GM10266 (cell line): ENCODE measurements at regions not wholly inside any gene's neighbourhood (a gene's known extent, or its start where the extent isn't known, plus 50 kb on each side); places are given as distances from the start of the nearest gene placed in this dataset.

Experiments
- DNase-seq: peaks from one replicate; pipeline ENCODE4 v3.0.0; 2012; ENCODE audit errors: extremely low spot score
- TF ChIP-seq, protein P1 (sequence below): IDR thresholded peaks from 2 replicates; pipeline ENCODE4 v1.5.1; 2012; ENCODE audit warnings: mild to moderate bottlenecking, low read depth; ENCODE audit not compliant: control insufficient read depth, insufficient read depth; ENCODE audit errors: missing control alignments

DNA sequence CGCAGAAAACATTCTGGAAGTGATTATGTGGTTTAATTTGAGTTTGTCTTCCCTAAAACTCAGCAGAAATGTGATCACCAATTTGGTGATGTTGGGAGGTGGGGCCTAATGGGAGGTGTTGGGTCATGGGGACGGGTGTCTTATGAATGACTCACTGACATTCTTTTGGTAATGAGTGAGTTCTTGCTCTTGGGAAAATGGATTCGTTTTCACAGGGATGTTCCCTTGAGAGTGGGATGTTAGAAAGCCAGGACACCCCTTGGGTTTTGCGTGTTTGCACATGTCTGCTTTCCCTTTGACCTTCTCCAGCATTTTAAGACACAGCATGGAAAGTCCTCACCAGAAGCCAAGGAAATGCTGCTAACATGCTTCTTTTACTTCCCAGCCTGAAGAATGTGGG, 321.5 kb upstream of the NT5C1B start:
- TF ChIP-seq, protein P1, sequence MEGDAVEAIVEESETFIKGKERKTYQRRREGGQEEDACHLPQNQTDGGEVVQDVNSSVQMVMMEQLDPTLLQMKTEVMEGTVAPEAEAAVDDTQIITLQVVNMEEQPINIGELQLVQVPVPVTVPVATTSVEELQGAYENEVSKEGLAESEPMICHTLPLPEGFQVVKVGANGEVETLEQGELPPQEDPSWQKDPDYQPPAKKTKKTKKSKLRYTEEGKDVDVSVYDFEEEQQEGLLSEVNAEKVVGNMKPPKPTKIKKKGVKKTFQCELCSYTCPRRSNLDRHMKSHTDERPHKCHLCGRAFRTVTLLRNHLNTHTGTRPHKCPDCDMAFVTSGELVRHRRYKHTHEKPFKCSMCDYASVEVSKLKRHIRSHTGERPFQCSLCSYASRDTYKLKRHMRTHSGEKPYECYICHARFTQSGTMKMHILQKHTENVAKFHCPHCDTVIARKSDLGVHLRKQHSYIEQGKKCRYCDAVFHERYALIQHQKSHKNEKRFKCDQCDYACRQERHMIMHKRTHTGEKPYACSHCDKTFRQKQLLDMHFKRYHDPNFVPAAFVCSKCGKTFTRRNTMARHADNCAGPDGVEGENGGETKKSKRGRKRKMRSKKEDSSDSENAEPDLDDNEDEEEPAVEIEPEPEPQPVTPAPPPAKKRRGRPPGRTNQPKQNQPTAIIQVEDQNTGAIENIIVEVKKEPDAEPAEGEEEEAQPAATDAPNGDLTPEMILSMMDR = no peak
- no peak for DNase-seq

DNA sequence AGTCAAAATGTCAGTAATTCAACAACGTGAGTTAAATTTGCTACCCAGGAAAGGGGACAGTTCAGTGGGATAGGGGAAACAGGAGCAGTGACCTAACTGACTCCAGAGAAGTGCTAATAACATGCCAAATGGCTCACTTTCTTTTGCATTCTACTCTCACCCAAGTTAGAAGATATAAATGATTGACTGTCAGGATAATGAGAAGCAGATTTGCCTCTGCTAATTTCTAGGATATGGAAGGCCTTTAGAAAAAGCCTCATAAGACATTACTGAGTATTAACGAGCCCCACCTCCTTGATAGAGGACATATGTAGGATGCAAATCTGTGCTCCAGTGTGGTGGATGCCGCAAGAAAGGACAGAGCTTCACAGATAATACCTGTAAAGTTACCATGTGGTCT, 318.6 kb upstream of the NT5C1B start:
- TF ChIP-seq, protein P1 = no peak
- no peak for DNase-seq

DNA sequence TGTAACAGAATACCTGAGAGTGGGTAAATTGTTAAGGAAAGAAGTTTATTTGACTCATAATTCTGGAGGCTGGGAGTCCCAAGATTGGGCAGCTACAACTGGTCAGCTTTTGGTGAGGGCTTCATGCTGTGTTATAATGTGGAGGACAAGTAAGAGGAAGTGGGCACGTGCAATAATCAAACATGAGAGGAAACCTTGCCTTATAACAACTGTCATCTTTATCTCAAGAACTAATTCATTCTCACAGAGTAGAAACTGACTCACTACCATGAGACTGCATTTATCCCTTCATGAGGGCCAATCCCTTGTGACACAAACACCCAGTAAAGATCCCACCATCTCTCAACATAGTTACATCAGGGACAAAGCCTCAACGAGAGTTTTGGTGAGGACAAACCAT, 318.1 kb upstream of the NT5C1B start:
- TF ChIP-seq, protein P1 = no peak
- no peak for DNase-seq

DNA sequence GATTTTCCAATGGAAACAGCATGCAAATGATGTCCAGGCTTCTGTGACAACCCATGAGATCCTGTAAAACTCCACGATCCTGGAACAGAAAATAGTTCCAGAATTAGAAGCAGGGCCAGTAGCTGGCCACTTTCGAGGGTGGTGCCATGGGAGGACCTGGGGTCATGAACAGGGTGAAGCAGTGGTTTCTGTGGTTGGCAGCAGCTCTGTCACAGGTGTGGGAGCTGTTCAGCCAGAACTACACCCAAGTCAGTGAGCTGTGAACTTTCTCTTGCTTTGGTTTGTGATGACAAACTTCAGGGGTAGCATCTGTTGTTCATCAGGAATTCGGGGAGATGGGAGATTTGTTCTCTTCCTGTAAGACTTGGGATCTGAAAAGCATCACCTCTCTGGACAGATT, 314.4 kb upstream of the NT5C1B start:
- TF ChIP-seq, protein P1 = no peak
- DNase-seq = no peak

DNA sequence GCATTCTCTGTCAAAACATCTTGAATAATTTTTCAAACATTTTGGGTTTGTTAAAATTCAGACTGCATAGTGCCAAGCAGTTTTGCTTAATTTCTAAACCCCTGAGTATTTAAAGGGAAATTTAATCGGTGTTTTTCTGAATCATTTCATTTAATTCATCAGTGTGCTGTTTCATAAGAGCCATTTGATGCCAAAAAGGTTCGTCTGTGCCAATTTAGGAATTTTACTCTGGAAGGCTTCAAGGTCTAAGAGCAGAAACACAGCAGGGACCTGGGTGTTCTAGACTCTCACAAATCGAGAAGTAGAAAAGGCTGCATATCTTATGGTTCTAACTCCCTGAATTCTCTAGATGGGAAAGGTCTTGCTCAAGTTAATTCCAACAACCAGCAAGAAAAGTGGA, 311.9 kb upstream of the NT5C1B start:
- no peak for DNase-seq
- TF ChIP-seq, protein P1 = no peak

DNA sequence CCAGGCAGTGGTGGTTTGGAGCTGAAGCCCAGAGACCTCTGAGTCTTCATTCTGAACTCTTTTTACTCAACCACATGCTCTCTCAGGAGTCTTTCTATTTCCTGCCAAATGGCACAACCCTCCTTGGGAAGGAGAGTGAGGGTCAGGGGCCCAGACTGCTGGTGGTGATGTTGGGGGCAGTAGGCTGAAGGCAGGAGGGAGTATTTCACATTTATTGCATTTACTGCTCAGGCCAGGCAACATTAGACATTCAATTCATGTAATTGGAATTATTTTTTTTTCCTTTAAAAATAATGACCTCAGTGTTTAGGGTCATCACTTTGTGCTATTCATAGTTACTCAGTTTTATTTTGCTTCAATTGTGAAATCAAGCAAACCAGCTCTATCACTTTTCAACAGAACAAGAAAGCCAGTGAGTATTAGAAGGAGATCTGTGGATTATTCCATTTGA, 311.3 kb upstream of the NT5C1B start:
- DNase-seq = no peak

DNA sequence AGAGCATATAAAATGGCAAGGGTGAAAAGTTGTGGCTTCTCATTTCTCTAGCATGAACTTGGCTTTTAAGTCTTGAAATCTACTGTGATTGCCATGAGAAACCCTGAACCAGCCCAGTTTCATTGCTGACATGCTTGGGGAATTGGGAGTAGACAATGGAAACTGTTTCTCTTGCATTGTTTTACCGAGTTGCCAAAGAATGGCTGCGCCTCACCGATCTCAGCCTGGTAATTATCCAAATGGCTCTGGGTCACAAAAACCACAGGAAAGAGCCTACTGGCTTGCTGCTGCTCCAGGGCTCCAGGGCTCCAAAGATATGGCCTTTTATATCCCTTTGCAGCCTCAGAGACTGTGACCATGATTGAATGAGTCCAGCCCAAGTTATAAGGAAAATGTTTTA, 310.4 kb upstream of the NT5C1B start:
- no peak for DNase-seq
- TF ChIP-seq, protein P1 = no peak

More for the DNA sequence above, 311.3 kb upstream of the NT5C1B start:
- TF ChIP-seq, protein P1 = no peak
